GM12864 (cell line): ENCODE measurements at regions not wholly inside any gene's neighbourhood (a gene's known extent, or its start where the extent isn't known, plus 50 kb on each side); places are given as distances from the start of the nearest gene placed in this dataset.

Experiments
- DNase-seq: peaks from one replicate; pipeline ENCODE4 v3.0.0-alpha.2; 2011; ENCODE audit warnings: low read depth
- H3K4me3 ChIP-seq: 2 replicates; pipeline ENCODE4 v1.5.1; 2011; ENCODE audit warnings: mild to moderate bottlenecking, low read depth, low read length, control low read depth
- CTCF ChIP-seq: IDR thresholded peaks from 2 replicates; pipeline ENCODE4 v1.5.1; 2011; ENCODE audit warnings: low read depth, mild to moderate bottlenecking, moderate library complexity, low read length, control low read depth, inconsistent platforms; ENCODE audit errors: missing control alignments

- H3K4me3 ChIP-seq, result no peak overlapping the region
- TF ChIP-seq CTCF, result no peak
- no peak for DNase-seq
Measured at GRCh38 chr4:30836231-30836630, 116.1 kb downstream of the PCDH7 start.

- no peak for DNase-seq
- no peak overlapping the region for H3K4me3 ChIP-seq
- TF ChIP-seq CTCF, result no peak
Measured at GRCh38 chr4:30837131-30837539, 117.0 kb downstream of the PCDH7 start.

GRCh38 chr4:30837861-30838260, 117.7 kb downstream of the PCDH7 start:
- H3K4me3 ChIP-seq, result no peak overlapping the region
- TF ChIP-seq CTCF, result no peak
- no peak for DNase-seq

- no peak for DNase-seq
- TF ChIP-seq CTCF, result no peak
- no peak overlapping the region for H3K4me3 ChIP-seq
Measured at GRCh38 chr4:30838331-30838730, 118.2 kb downstream of the PCDH7 start.

- no peak for DNase-seq
- H3K4me3 ChIP-seq, result no peak overlapping the region
- no peak for TF ChIP-seq CTCF
Measured at GRCh38 chr4:30839583-30840520, 119.7 kb downstream of the PCDH7 start.

- no peak for TF ChIP-seq CTCF
- no peak for DNase-seq
- H3K4me3 ChIP-seq, result no peak overlapping the region
Measured at GRCh38 chr4:30840571-30840970, 120.4 kb downstream of the PCDH7 start.

GRCh38 chr4:30842142-30842541, 122.0 kb downstream of the PCDH7 start:
- DNase-seq, result no peak
- no peak for TF ChIP-seq CTCF
- H3K4me3 ChIP-seq, result no peak overlapping the region
